ENCODE measurements at regions not wholly inside any gene's neighbourhood (a gene's known extent, or its start where the extent isn't known, plus 50 kb on each side); places are given as distances from the start of the nearest gene placed in this dataset.

- TF ChIP-seq POLR2A (IDR thresholded peaks at IDR 0.05; ENCODE audit: low read length), result no peak
- TF ChIP-seq GATA1 (IDR thresholded peaks at IDR 0.05; ENCODE audit: low read depth, low read length), result no peak
These were observed 185.3 kb upstream of the CCDC196 start for GRCh38 chr14:66300886-66301285.

Measured in erythroblast (primary cell).